ENCODE measurements at regions not wholly inside any gene's neighbourhood (a gene's known extent, or its start where the extent isn't known, plus 50 kb on each side); places are given as distances from the start of the nearest gene placed in this dataset.

DNA sequence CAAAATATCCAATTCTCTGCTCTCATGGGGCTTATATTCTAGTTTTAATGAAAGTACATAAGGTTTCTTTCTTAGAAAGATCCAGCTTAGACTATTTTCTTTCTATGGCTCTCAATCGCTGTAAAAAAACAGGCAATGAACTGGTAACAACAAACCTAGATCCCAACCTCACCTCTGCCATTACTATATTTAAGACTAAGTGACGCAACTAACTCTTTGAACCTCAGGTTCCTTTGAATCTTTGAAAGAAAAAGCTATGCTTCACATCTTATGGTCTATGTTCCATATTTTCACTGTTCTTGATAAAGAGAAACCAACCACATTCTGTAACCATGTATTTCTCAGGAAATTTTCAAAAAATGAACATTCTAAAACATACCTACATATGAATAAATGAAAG lies 88.5 kb downstream of the ELAPOR2 start:
- Histone ChIP-seq H3K4me3 (ENCODE audit: control insufficient read depth in 2 of 3, extremely low read depth in 1 of 3, insufficient read depth in 2 of 3, low read depth in 1 of 3, low read length in 3 of 3) (no peak overlapping the region), H3K9me1 (ENCODE audit: control insufficient read depth, extremely low read depth, insufficient read depth, low read length) (no peaks in the 10 kb centered on the region), H3K27ac (ENCODE audit: control insufficient read depth, insufficient read depth, low read length) (no peak overlapping the region), H4K20me1 (ENCODE audit: control insufficient read depth, extremely low read depth, insufficient read depth, low read length) (no peaks in the 10 kb centered on the region), H3K9ac (ENCODE audit: control insufficient read depth, extremely low read depth, insufficient read depth, low read length) (no peak overlapping the region), H3K27me3 (ENCODE audit: control insufficient read depth, extremely low read depth, insufficient read depth, low read length) (no peaks in the 10 kb centered on the region), H2AFZ (ENCODE audit: control insufficient read depth, low read length) (no peak overlapping the region), H3K79me2 (ENCODE audit: control insufficient read depth, insufficient read depth, low read length) (no peaks in the 10 kb centered on the region), H3K9me3 (ENCODE audit: control insufficient read depth, low read depth, low read length) (no peaks in the 10 kb centered on the region), H3K36me3 (ENCODE audit: control insufficient read depth in 2 of 2, extremely low read depth in 1 of 2, insufficient read depth in 2 of 2, low read length in 2 of 2) (no peaks in the 10 kb centered on the region), H3K4me2 (ENCODE audit: control insufficient read depth, extremely low read depth, insufficient read depth, low read depth, low read length) (no peak overlapping the region), H3K4me1 (ENCODE audit: control insufficient read depth, extremely low read depth, insufficient read depth, low read length) (no peaks in the 10 kb centered on the region)
- dilution Hi-C loops (cut with MboI; ENCODE audit: extremely low pct_ligation_motif_present, low sequenced_read_pairs) = no loop called here
- DNase-seq (ENCODE audit: low read depth, low spot score) = no peak
- TF ChIP-seq EZH2 (IDR thresholded peaks at IDR 0.05; ENCODE audit: low read length) = no peak
- no peak for TF ChIP-seq CTCF (optimal IDR thresholded peaks at IDR 0.05 in 1 of 3, IDR thresholded peaks at IDR 0.05 in 1 of 3, conservative IDR thresholded peaks at IDR 0.05 in 1 of 3; ENCODE audit: extremely low read depth in 1 of 3, insufficient read depth in 2 of 3, low read length in 3 of 3)
- no peak for FAIRE-seq

DNA sequence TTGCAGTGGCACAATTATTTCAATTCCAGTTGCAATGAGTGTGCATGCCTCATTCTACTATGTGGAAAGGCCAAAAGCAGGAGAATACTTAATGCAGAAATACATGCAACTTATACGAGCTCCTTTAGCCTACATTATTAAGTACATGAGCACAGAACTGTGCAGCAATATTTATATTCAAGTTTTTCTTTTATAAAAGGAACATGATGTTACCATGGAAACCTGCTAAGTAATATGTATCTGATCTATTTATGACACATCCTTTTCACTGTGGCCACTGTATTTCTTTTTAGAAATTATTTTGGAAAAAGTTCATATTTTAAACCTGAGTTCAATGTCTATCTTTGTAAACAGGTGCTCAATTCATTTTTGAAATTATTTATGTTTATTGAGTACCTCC lies 88.9 kb downstream of the ELAPOR2 start:
- Histone ChIP-seq H3K4me2 (ENCODE audit: control insufficient read depth, extremely low read depth, insufficient read depth, low read depth, low read length) (no peak overlapping the region), H3K4me1 (ENCODE audit: control insufficient read depth, extremely low read depth, insufficient read depth, low read length) (no peaks in the 10 kb centered on the region), H3K4me3 (ENCODE audit: control insufficient read depth in 2 of 3, extremely low read depth in 1 of 3, insufficient read depth in 2 of 3, low read depth in 1 of 3, low read length in 3 of 3) (no peak overlapping the region), H3K79me2 (ENCODE audit: control insufficient read depth, insufficient read depth, low read length) (no peaks in the 10 kb centered on the region), H3K27me3 (ENCODE audit: control insufficient read depth, extremely low read depth, insufficient read depth, low read length) (no peaks in the 10 kb centered on the region), H4K20me1 (ENCODE audit: control insufficient read depth, extremely low read depth, insufficient read depth, low read length) (no peaks in the 10 kb centered on the region), H3K9me1 (ENCODE audit: control insufficient read depth, extremely low read depth, insufficient read depth, low read length) (no peaks in the 10 kb centered on the region), H3K9me3 (ENCODE audit: control insufficient read depth, low read depth, low read length) (no peaks in the 10 kb centered on the region), H3K36me3 (ENCODE audit: control insufficient read depth in 2 of 2, extremely low read depth in 1 of 2, insufficient read depth in 2 of 2, low read length in 2 of 2) (no peaks in the 10 kb centered on the region), H3K9ac (ENCODE audit: control insufficient read depth, extremely low read depth, insufficient read depth, low read length) (no peak overlapping the region), H2AFZ (ENCODE audit: control insufficient read depth, low read length) (no peak overlapping the region), H3K27ac (ENCODE audit: control insufficient read depth, insufficient read depth, low read length) (no peak overlapping the region)
- dilution Hi-C loops (cut with MboI; ENCODE audit: extremely low pct_ligation_motif_present, low sequenced_read_pairs) = no loop called here
- TF ChIP-seq CTCF (optimal IDR thresholded peaks at IDR 0.05 in 1 of 3, IDR thresholded peaks at IDR 0.05 in 1 of 3, conservative IDR thresholded peaks at IDR 0.05 in 1 of 3; ENCODE audit: extremely low read depth in 1 of 3, insufficient read depth in 2 of 3, low read length in 3 of 3) (no peak), EZH2 (IDR thresholded peaks at IDR 0.05; ENCODE audit: low read length) (no peak)
- FAIRE-seq (no peak), DNase-seq (ENCODE audit: low read depth, low spot score) (no peak)
